ENCODE measurements at regions not wholly inside any gene's neighbourhood (a gene's known extent, or its start where the extent isn't known, plus 50 kb on each side); places are given as distances from the start of the nearest gene placed in this dataset.

GRCh38 chr18:47595831-47596501 lies 334.5 kb downstream of the SMAD2 start:
- no peak for DNase-seq (ENCODE audit: low read depth in 2 of 2)

GRCh38 chr18:47594621-47595086 lies 335.8 kb downstream of the SMAD2 start:
- DNase-seq (ENCODE audit: low read depth in 2 of 2) = no peak

- DNase-seq (ENCODE audit: low read depth in 2 of 2) = no peak
These were observed 336.6 kb downstream of the SMAD2 start for GRCh38 chr18:47593744-47594472.

- no peak for DNase-seq (ENCODE audit: low read depth in 2 of 2)
These were observed 339.0 kb downstream of the SMAD2 start for GRCh38 chr18:47591429-47591828.

GRCh38 chr18:47587587-47587986 lies 336.1 kb upstream of the SKOR2 start:
- DNase-seq (ENCODE audit: low read depth in 2 of 2) = no peak

- DNase-seq (ENCODE audit: low read depth in 2 of 2) = no peak
These were observed 335.1 kb upstream of the SKOR2 start for GRCh38 chr18:47586418-47587070.

GRCh38 chr18:47585914-47586313 lies 334.5 kb upstream of the SKOR2 start:
- DNase-seq (ENCODE audit: low read depth in 2 of 2) = no peak

- no peak for DNase-seq (ENCODE audit: low read depth in 2 of 2)
These were observed 333.7 kb upstream of the SKOR2 start for GRCh38 chr18:47585136-47585535.

GRCh38 chr18:47582093-47582492 lies 330.6 kb upstream of the SKOR2 start:
- no peak for DNase-seq (ENCODE audit: low read depth in 2 of 2)

- DNase-seq (ENCODE audit: low read depth in 2 of 2) = no peak
These were observed 326.1 kb upstream of the SKOR2 start for GRCh38 chr18:47577520-47577919.

GRCh38 chr18:47574966-47575365 lies 323.5 kb upstream of the SKOR2 start:
- DNase-seq (ENCODE audit: low read depth in 2 of 2) = no peak

GRCh38 chr18:47571957-47572356 lies 320.5 kb upstream of the SKOR2 start:
- DNase-seq (ENCODE audit: low read depth in 2 of 2) = no peak

- DNase-seq (ENCODE audit: low read depth in 2 of 2) = no peak
These were observed 315.3 kb upstream of the SKOR2 start for GRCh38 chr18:47566809-47567208.

GRCh38 chr18:47560723-47561715 lies 309.6 kb upstream of the SKOR2 start:
- DNase-seq (ENCODE audit: low read depth in 2 of 2) = no peak

- DNase-seq (ENCODE audit: low read depth in 2 of 2) = no peak
These were observed 306.8 kb upstream of the SKOR2 start for GRCh38 chr18:47558110-47558750.

GRCh38 chr18:47557160-47557559 lies 305.7 kb upstream of the SKOR2 start:
- DNase-seq (ENCODE audit: low read depth in 2 of 2) = no peak

GRCh38 chr18:47552783-47553182 lies 301.3 kb upstream of the SKOR2 start:
- DNase-seq (ENCODE audit: low read depth in 2 of 2) = no peak

GRCh38 chr18:47550611-47551010 lies 299.2 kb upstream of the SKOR2 start:
- DNase-seq (ENCODE audit: low read depth in 2 of 2) = no peak

GRCh38 chr18:47549021-47549540 lies 297.6 kb upstream of the SKOR2 start:
- DNase-seq (ENCODE audit: low read depth in 2 of 2) = no peak

GRCh38 chr18:47547539-47548202 lies 296.2 kb upstream of the SKOR2 start:
- no peak for DNase-seq (ENCODE audit: low read depth in 2 of 2)
